NCI-H748 (cell line): ENCODE measurements at regions not wholly inside any gene's neighbourhood (a gene's known extent, or its start where the extent isn't known, plus 50 kb on each side); places are given as distances from the start of the nearest gene placed in this dataset.

Experiments used
- DNase-seq: peaks from one replicate; lab custom pipeline; 2025; ENCODE audit not compliant: unreplicated experiment; lab: John Stamatoyannopoulos, UW

DNA sequence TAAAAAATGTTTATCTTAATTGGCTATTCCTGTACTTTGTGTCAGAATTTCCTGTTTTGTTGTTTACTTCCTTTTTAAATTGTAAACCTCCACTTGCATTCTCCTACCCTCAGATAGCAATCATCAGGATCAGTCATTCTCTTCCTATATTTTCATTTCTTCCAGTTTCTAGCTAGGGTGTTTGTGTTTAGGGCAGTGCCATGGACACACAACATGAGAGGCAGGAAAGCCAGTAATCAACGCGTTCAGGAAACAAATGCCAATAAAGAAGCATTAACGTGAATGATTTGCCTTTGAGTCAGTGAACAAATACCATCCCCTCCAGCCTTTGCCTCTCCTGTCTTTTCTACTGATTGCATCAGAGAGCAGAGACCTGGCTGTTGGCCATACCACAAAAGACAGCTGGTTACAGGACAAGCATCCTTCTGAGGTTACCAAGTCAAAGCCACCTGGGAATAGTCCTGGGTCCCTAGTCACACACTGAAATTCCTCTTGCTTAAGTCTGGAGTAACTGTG is 56.7 kb upstream of the FHL2 start:
- peak; percentile 7 for DNase-seq

DNA sequence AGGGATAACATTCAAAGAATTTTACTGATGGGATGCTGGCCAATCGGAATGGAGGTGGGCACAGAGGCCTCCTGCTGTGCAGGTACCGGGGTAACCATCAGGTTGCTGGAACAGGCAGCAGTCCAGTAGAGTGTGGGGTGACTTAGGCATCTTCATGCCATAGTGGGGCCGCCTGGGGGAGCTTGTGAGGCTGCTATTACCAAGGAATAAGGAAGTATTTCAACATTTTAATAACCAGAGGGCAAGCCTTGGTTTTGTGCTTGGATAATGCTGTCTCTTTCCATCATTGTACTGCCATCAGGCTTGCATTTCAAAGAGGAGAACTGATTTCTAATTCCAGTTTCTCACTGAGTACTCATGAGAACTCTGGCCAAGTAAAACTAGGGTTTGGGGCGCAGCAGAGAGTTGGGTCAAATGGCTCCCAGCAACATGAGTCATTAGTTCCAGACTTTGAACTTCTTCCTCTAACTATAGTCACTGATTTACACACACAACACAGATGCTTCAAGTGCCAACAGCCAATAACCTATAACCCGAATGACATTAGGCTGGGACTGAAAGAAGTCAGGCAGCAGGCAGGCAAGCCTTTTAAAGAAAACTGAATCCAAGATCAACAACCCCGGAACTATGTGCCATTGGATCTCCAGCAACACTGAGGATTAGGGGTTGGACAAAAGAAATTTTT is 56.1 kb upstream of the FHL2 start:
- no peak for DNase-seq

DNA sequence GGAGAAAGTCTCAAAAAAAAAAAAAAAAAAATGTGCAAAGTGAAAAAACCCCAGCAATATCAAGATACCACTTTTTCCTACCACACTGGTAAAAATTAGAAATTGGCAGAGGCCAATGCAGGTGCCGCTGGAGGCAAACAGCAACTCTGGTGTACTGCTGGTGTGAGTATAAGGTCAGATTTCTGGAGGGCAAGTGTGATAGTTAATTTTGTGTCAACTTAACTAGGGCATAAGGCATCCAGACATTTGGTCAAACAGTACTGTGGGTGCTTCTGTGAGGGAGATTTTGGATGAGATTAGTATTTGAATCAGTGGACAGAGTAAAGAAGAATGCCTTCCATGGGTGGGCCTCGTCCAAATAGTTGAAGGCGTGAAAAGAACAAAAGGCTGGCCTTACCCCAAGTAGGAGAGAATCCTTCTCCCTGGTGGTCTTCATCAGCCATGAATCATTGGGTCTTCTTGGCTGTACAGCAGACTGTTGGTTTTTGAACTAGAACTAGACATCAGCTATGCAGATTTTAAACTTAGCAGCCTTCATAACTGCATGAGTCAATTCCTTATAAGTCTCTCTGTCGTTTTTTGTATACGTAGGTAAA is 52.8 kb upstream of the FHL2 start:
- no peak for DNase-seq

DNA sequence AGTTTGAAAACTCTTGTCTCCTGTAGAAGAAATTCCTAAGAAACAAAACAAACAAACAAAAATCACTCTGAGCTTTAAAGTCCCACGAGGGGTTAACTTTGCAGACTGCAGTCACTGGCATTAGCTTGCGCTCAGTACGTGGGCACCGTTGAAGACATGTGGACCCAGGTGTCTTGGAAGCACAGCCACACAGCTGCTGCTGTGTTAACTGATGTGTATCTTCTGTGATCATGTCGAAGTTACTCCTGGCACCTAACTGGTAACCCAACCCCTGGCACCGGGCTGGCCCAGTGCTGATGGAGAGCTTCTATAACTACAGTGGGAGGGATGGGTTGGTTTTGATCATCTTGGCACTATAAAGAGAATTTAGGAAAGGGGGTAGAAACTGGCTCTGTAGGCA is 51.6 kb upstream of the FHL2 start:
- DNase-seq = no peak

DNA sequence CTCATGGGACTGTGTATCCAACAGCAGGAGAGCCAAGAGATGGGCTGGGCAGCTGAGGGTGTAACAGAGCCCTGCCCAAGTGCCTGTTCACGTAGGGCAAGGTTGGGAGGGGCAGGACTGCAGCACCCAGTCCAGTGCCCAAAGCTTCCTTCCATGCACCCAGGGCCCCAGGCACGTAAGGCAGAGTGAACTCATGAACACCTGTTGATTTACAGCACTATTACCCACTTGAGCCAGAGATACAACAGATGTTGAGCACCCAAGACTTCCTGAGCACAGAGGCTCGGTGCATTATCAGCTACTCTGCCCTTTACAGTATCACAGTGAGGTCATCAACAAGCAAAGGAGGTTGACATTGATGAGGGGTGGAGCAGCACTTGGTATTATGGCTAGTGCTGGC is 50.2 kb upstream of the FHL2 start:
- DNase-seq = peak; percentile 30
